ENCODE measurements at regions not wholly inside any gene's neighbourhood (a gene's known extent, or its start where the extent isn't known, plus 50 kb on each side); places are given as distances from the start of the nearest gene placed in this dataset.
"Not testable (repeated sequence)": the region's sequence is repeated elsewhere in the genome, so short reads cannot be mapped to it uniquely, and the experiment has no call there.

DNA sequence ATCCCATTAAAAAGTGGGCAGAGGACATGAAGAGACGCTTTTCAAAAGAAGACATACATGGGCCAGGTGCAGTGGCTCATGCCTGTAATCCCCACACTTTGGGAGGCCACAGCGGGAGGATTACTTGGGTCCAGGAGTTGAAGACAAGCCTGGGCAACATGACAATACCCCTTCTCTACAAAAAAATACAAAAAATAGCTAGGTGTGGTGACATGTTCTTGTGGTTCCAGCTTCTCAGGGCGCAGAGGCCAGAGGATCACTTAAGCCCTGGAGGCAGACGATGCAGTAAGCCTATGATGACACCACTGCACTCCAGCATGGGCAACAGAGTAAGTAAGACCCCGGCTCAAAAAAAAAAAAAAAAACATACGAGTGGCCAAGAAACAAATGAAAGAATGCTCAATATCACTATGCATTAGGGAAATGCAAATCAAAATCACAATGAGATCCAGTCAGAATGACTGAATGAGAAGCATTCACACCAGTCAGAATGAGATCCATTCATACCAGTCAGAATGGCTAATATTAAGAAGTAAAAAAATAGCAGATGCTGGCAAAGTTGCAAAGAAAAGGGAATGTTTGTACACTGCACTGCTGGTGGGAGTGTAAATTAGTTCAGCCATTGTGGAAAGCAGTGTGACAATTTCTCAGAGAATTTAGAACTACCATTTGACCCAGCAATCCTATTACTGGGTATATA, 550.2 kb upstream of the SLC39A10 start:
- no peak for FAIRE-seq
- H3K27ac ChIP-seq (ENCODE audit: low read depth in 2 of 2, low read length in 2 of 2): no peak overlapping the region
- H3K9me3 ChIP-seq (ENCODE audit: control insufficient read depth in 2 of 3, insufficient read depth in 1 of 3, low read length in 3 of 3): no peaks in the 10 kb centered on the region
- intact Hi-C loops (cut with DNase I): no loop called here
- H3K9ac ChIP-seq (ENCODE audit: low read length in 3 of 3): no peak overlapping the region
- DNase-seq: peak in 1 of 5 donors; percentile 11
- TF ChIP-seq CTCF (IDR thresholded peaks at IDR 0.05; ENCODE audit: borderline replicate concordance, extremely low read depth, insufficient read depth): no peak
- no peaks in the 10 kb centered on the region for H3K4me1 ChIP-seq (ENCODE audit: control insufficient read depth in 2 of 3, insufficient read depth in 2 of 3, low read depth in 1 of 3, low read length in 3 of 3)
- no peak overlapping the region for H3K4me3 ChIP-seq (ENCODE audit: low read length in 3 of 3)
- no peaks in the 10 kb centered on the region for H3K36me3 ChIP-seq (ENCODE audit: control insufficient read depth in 2 of 3, insufficient read depth in 3 of 3, low read length in 3 of 3)
- H3K27me3 ChIP-seq (ENCODE audit: control insufficient read depth, insufficient read depth, low read length): no peaks in the 10 kb centered on the region

- Histone ChIP-seq H3K27ac (ENCODE audit: low read depth in 2 of 2, low read length in 2 of 2) (no peak overlapping the region), H3K4me1 (ENCODE audit: control insufficient read depth in 2 of 3, insufficient read depth in 2 of 3, low read depth in 1 of 3, low read length in 3 of 3) (no peaks in the 10 kb centered on the region), H3K9ac (ENCODE audit: low read length in 3 of 3) (no peak overlapping the region), H3K9me3 (ENCODE audit: control insufficient read depth in 2 of 3, insufficient read depth in 1 of 3, low read length in 3 of 3) (no peaks in the 10 kb centered on the region), H3K36me3 (ENCODE audit: control insufficient read depth in 2 of 3, insufficient read depth in 3 of 3, low read length in 3 of 3) (no peaks in the 10 kb centered on the region), H3K4me3 (ENCODE audit: low read length in 3 of 3) (no peak overlapping the region), H3K27me3 (ENCODE audit: control insufficient read depth, insufficient read depth, low read length) (no peaks in the 10 kb centered on the region)
- DNase-seq (no peak), FAIRE-seq (no peak)
- intact Hi-C loops (cut with DNase I): no loop called here
- TF ChIP-seq CTCF (IDR thresholded peaks at IDR 0.05; ENCODE audit: borderline replicate concordance, extremely low read depth, insufficient read depth): no peak
These were observed 551.4 kb upstream of the SLC39A10 start for GRCh38 chr2:195105581-195105980.

DNA sequence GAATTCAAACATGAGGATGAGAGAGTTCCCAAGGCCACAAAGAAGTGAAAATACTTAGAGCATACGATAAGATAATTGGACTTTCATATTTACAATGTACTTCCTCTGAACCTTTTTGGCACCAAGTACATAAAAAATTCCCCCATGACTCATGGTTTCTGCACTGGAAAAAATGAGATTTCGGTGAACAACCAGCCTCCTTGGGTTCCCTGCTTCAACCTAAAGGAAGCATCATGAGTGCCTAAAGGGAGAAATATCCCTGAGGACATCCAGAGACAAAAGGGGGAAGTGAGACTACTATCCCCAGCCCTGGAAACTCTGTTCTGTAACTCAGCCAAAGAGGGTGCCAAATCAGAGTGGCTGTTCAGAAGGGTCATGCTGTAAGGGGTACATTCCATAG, 562.7 kb upstream of the SLC39A10 start:
- no peak overlapping the region for H3K27ac ChIP-seq (ENCODE audit: low read depth in 2 of 2, low read length in 2 of 2)
- no peaks in the 10 kb centered on the region for H3K27me3 ChIP-seq (ENCODE audit: control insufficient read depth, insufficient read depth, low read length)
- H3K9ac ChIP-seq (ENCODE audit: low read length in 3 of 3): no peak overlapping the region
- no peak for DNase-seq
- no peak for TF ChIP-seq CTCF (IDR thresholded peaks at IDR 0.05; ENCODE audit: borderline replicate concordance, extremely low read depth, insufficient read depth)
- H3K4me1 ChIP-seq (ENCODE audit: control insufficient read depth in 2 of 3, insufficient read depth in 2 of 3, low read depth in 1 of 3, low read length in 3 of 3): no peaks in the 10 kb centered on the region
- no peaks in the 10 kb centered on the region for H3K9me3 ChIP-seq (ENCODE audit: control insufficient read depth in 2 of 3, insufficient read depth in 1 of 3, low read length in 3 of 3)
- no peak for FAIRE-seq
- intact Hi-C loops (cut with DNase I): no loop called here
- no peak overlapping the region for H3K4me3 ChIP-seq (ENCODE audit: low read length in 3 of 3)
- no peaks in the 10 kb centered on the region for H3K36me3 ChIP-seq (ENCODE audit: control insufficient read depth in 2 of 3, insufficient read depth in 3 of 3, low read length in 3 of 3)

GRCh38 chr2:195092341-195092740, 564.7 kb upstream of the SLC39A10 start:
- Histone ChIP-seq H3K27me3 (ENCODE audit: control insufficient read depth, insufficient read depth, low read length) (no peaks in the 10 kb centered on the region), H3K27ac (ENCODE audit: low read depth in 2 of 2, low read length in 2 of 2) (no peak overlapping the region), H3K36me3 (ENCODE audit: control insufficient read depth in 2 of 3, insufficient read depth in 3 of 3, low read length in 3 of 3) (no peaks in the 10 kb centered on the region), H3K4me1 (ENCODE audit: control insufficient read depth in 2 of 3, insufficient read depth in 2 of 3, low read depth in 1 of 3, low read length in 3 of 3) (no peaks in the 10 kb centered on the region), H3K4me3 (ENCODE audit: low read length in 3 of 3) (no peak overlapping the region), H3K9me3 (ENCODE audit: control insufficient read depth in 2 of 3, insufficient read depth in 1 of 3, low read length in 3 of 3) (no peaks in the 10 kb centered on the region), H3K9ac (ENCODE audit: low read length in 3 of 3) (no peak overlapping the region)
- no peak for TF ChIP-seq CTCF (IDR thresholded peaks at IDR 0.05; ENCODE audit: borderline replicate concordance, extremely low read depth, insufficient read depth)
- intact Hi-C loops (cut with DNase I): no loop called here
- no peak for FAIRE-seq
- DNase-seq: no peak

DNA sequence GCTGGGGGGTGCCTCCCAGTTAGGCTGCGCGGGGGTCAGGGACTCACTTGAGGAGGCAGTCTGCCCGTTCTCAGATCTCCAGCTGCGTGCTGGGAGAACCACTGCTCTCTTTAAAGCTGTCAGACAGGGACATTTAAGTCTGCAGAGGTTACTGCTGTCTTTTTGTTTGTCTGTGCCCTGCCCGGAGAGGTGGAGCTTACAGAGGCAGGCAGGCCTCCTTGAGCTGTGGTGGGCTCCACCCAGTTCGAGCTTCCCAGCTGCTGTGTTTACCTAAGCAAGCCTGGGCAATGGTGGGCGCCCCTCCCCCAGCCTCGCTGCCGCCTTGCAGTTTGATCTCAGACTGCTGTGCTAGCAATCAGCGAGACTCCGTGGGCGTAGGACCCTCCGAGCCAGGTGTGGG, 584.2 kb upstream of the SLC39A10 start:
- H3K36me3 ChIP-seq (ENCODE audit: control insufficient read depth in 2 of 3, insufficient read depth in 3 of 3, low read length in 3 of 3); H3K27ac ChIP-seq (ENCODE audit: low read depth in 2 of 2, low read length in 2 of 2); H3K9ac ChIP-seq (ENCODE audit: low read length in 3 of 3); H3K27me3 ChIP-seq (ENCODE audit: control insufficient read depth, insufficient read depth, low read length); H3K9me3 ChIP-seq (ENCODE audit: control insufficient read depth in 2 of 3, insufficient read depth in 1 of 3, low read length in 3 of 3); DNase-seq; FAIRE-seq; H3K4me3 ChIP-seq (ENCODE audit: low read length in 3 of 3); intact Hi-C loops (cut with DNase I); H3K4me1 ChIP-seq (ENCODE audit: control insufficient read depth in 2 of 3, insufficient read depth in 2 of 3, low read depth in 1 of 3, low read length in 3 of 3): not testable (repeated sequence)
